Loucy (cell line): ENCODE measurements at regions not wholly inside any gene's neighbourhood (a gene's known extent, or its start where the extent isn't known, plus 50 kb on each side); places are given as distances from the start of the nearest gene placed in this dataset.

Experiments
- H2AFZ ChIP-seq: fragments of 200-600 bp; sonication (generic); 2 replicates; pipeline ENCODE4 v1.6.0; 2016; ENCODE audit warnings: antibody characterized with exemption, mild to moderate bottlenecking, low read length, moderate library complexity
- H3F3A ChIP-seq: fragments of 200-600 bp; 2 replicates; pipeline ENCODE4 v1.6.0; 2016; ENCODE audit warnings: antibody characterized with exemption, low read depth, mild to moderate bottlenecking
- H3K27me3 ChIP-seq: fragments of 200-600 bp; sonication (generic); 2 replicates; pipeline ENCODE4 v1.6.1; 2014; ENCODE audit warnings: low read length, mild to moderate bottlenecking; ENCODE audit not compliant: insufficient read depth, poor library complexity, severe bottlenecking
- H3K36me3 ChIP-seq: fragments of 200-600 bp; sonication (generic); 2 replicates; pipeline ENCODE4 v1.6.1; 2016; ENCODE audit warnings: low read length; ENCODE audit not compliant: insufficient read depth
- H3K4me1 ChIP-seq: fragments of 200-600 bp; sonication (generic); 2 replicates; pipeline ENCODE4 v1.5.1; 2014; ENCODE audit warnings: low read length, mild to moderate bottlenecking; ENCODE audit not compliant: insufficient read depth, poor library complexity, severe bottlenecking
- H3K4me2 ChIP-seq: fragments of 200-600 bp; sonication (generic); 2 replicates; pipeline ENCODE4 v1.6.0; 2014; ENCODE audit warnings: antibody characterized with exemption, low read length, low read depth, mild to moderate bottlenecking; ENCODE audit not compliant: poor library complexity, severe bottlenecking
- H3K4me3 ChIP-seq: fragments of 200-600 bp; sonication (generic); 2 replicates; pipeline ENCODE4 v1.5.1; 2014; ENCODE audit warnings: low read length, mild to moderate bottlenecking, mixed read lengths; ENCODE audit not compliant: poor library complexity, severe bottlenecking
- H3K79me2 ChIP-seq: fragments of 200-600 bp; sonication (generic); 2 replicates; pipeline ENCODE4 v1.6.1; 2014; ENCODE audit warnings: low read length; ENCODE audit not compliant: insufficient read depth
- H3K9ac ChIP-seq: fragments of 200-600 bp; sonication (generic); 2 replicates; pipeline ENCODE4 v1.6.0; 2014; ENCODE audit warnings: mild to moderate bottlenecking, low read depth, low read length, moderate library complexity; ENCODE audit not compliant: poor library complexity, severe bottlenecking
- H3K9me2 ChIP-seq: fragments of 200-600 bp; sonication (generic); replicated peaks from 2 replicates; pipeline ENCODE4 v1.6.1; 2016; ENCODE audit warnings: low read depth, low read length, mixed read lengths
- H3K9me3 ChIP-seq: fragments of 200-600 bp; sonication (generic); 2 replicates; pipeline ENCODE4 v1.6.1; 2014; ENCODE audit warnings: mild to moderate bottlenecking, antibody characterized with exemption, low read length, low read depth; ENCODE audit not compliant: insufficient read depth
- H4K20me1 ChIP-seq: fragments of 200-600 bp; sonication (generic); 2 replicates; pipeline ENCODE4 v1.6.0; 2014; ENCODE audit warnings: antibody characterized with exemption, low read length, mild to moderate bottlenecking; ENCODE audit not compliant: insufficient read depth, poor library complexity, severe bottlenecking
- CTCF ChIP-seq: fragments of 200-600 bp; sonication (generic); conservative IDR thresholded peaks from 2 replicates; pipeline ENCODE4 v1.5.1; 2014; ENCODE audit warnings: mild to moderate bottlenecking, antibody characterized with exemption, low read length
- EZH2phosphoT487 ChIP-seq: fragments of 200-600 bp; IDR thresholded peaks from 2 replicates; pipeline ENCODE4 v1.6.1; 2018; ENCODE audit warnings: antibody characterized with exemption, mild to moderate bottlenecking, moderate library complexity, borderline replicate concordance

GRCh38 chr1:112776688-112777087, 61.6 kb upstream of the PPM1J start:
- no peaks in the 10 kb centered on the region for H3K9me2 ChIP-seq
- no peaks in the 10 kb centered on the region for H3K79me2 ChIP-seq
- H3K27me3 ChIP-seq: no peaks in the 10 kb centered on the region
- TF ChIP-seq CTCF: no peak
- TF ChIP-seq EZH2phosphoT487: no peak
- no peak overlapping the region for H3K4me3 ChIP-seq
- H2AFZ ChIP-seq: no peak overlapping the region
- H3K9me3 ChIP-seq: no peaks in the 10 kb centered on the region
- H4K20me1 ChIP-seq: no peaks in the 10 kb centered on the region
- H3K9ac ChIP-seq: no peak overlapping the region
- H3K4me2 ChIP-seq: no peak overlapping the region
- no peaks in the 10 kb centered on the region for H3K4me1 ChIP-seq
- H3F3A ChIP-seq: no peaks in the 10 kb centered on the region
- H3K36me3 ChIP-seq: no peaks in the 10 kb centered on the region

GRCh38 chr1:112772781-112773180, 57.6 kb upstream of the PPM1J start:
- Histone ChIP-seq H3F3A (no peaks in the 10 kb centered on the region), H3K4me2 (no peak overlapping the region), H3K9me3 (no peaks in the 10 kb centered on the region), H4K20me1 (no peaks in the 10 kb centered on the region), H2AFZ (no peak overlapping the region), H3K9me2 (no peaks in the 10 kb centered on the region), H3K4me1 (no peaks in the 10 kb centered on the region), H3K9ac (no peak overlapping the region), H3K36me3 (no peaks in the 10 kb centered on the region), H3K4me3 (no peak overlapping the region), H3K79me2 (no peaks in the 10 kb centered on the region), H3K27me3 (no peaks in the 10 kb centered on the region)
- no peak for TF ChIP-seq EZH2phosphoT487
- TF ChIP-seq CTCF: no peak

GRCh38 chr1:112770724-112771123, 55.6 kb upstream of the PPM1J start:
- TF ChIP-seq CTCF: no peak
- no peak for TF ChIP-seq EZH2phosphoT487
- Histone ChIP-seq H3F3A (no peaks in the 10 kb centered on the region), H3K9me3 (no peaks in the 10 kb centered on the region), H3K36me3 (no peaks in the 10 kb centered on the region), H3K4me2 (no peak overlapping the region), H3K4me3 (no peak overlapping the region), H3K9ac (no peak overlapping the region), H3K79me2 (no peaks in the 10 kb centered on the region), H4K20me1 (no peaks in the 10 kb centered on the region), H3K9me2 (no peaks in the 10 kb centered on the region), H3K27me3 (no peaks in the 10 kb centered on the region), H3K4me1 (no peaks in the 10 kb centered on the region), H2AFZ (no peak overlapping the region)
